Heart left ventricle (tissue), 16 donors: ENCODE measurements at regions not wholly inside any gene's neighbourhood (a gene's known extent, or its start where the extent isn't known, plus 50 kb on each side); places are given as distances from the start of the nearest gene placed in this dataset.

Experiments
- ATAC-seq, 4 donors: fragments of 200-7000 bp; cut with Tn5 transposase; one replicate each; pipeline ENCODE4 v1.9.1; 2020 to 2022; ENCODE audit warnings: moderate library complexity in 4 of 4, mild to moderate bottlenecking in 3 of 4, moderate number of reproducible peaks in 1 of 4
- DNase-seq, 5 donors: peaks; one replicate each; pipeline ENCODE4 v3.0.0-alpha.2; 2020
- H3K27ac ChIP-seq, 12 donors: fragments of 200-600 bp; sonication (generic) in 4 of 12; one replicate each; pipeline versions ENCODE4 v1.5.0 to v1.8.0; 2016 to 2022; ENCODE audit warnings: mild to moderate bottlenecking in 2 of 12
- H3K27me3 ChIP-seq, 9 donors: fragments of 200-600 bp; sonication (generic) in 2 of 9; one replicate each; pipeline versions ENCODE4 v1.5.1 to v1.8.0; 2016 to 2022; ENCODE audit warnings: mild to moderate bottlenecking in 3 of 9
- H3K36me3 ChIP-seq, 9 donors: fragments of 200-600 bp; sonication (generic) in 2 of 9; one replicate each; pipeline versions ENCODE4 v1.5.0 to v1.8.0; 2018 to 2022; ENCODE audit warnings: mild to moderate bottlenecking in 2 of 9
- H3K4me1 ChIP-seq, 12 donors: fragments of 200-600 bp; sonication (generic) in 4 of 12; one replicate each; pipeline versions ENCODE4 v1.5.0 to v1.8.0; 2016 to 2022; ENCODE audit warnings: mild to moderate bottlenecking in 3 of 12
- H3K4me3 ChIP-seq, 12 donors: fragments of 200-600 bp; sonication (generic) in 4 of 12; one replicate each; pipeline versions ENCODE4 v1.5.0 to v1.8.0; 2017 to 2022; ENCODE audit warnings: mild to moderate bottlenecking in 9 of 12, moderate library complexity in 4 of 12
- H3K9me3 ChIP-seq, 12 donors: fragments of 200-600 bp; sonication (generic) in 4 of 12; one replicate each; pipeline versions ENCODE4 v1.5.0 to v1.8.0; 2016 to 2022; ENCODE audit warnings: mild to moderate bottlenecking in 1 of 12
- CTCF ChIP-seq, 12 donors: fragments of 200-600 bp; sonication (generic) in 4 of 12; IDR thresholded peaks; one replicate each; pipeline versions ENCODE4 v1.5.0 to v1.8.0; 2018 to 2022; ENCODE audit warnings: antibody characterized with exemption in 12 of 12, mild to moderate bottlenecking in 5 of 12
- POLR2A ChIP-seq, 2 donors: fragments of 450-650 bp; IDR thresholded peaks; one replicate each; pipeline ENCODE4 v1.6.1; 2017; ENCODE audit warnings: antibody characterized with exemption in 2 of 2, mild to moderate bottlenecking in 2 of 2, moderate library complexity in 2 of 2
- WGBS, 4 donors: extraction: QIAGEN DNeasy Blood & Tissue Kit in 2 of 4; methylation state at CpG; one replicate each; pipeline versions ENCODE4 v1.1.5 to v1.1.7; 2013 to 2018; 5-methylcytosine and 5-hydroxymethylcytosine counted together
- intact Hi-C, 10 donors: fragments of 100-400 bp; cut with DNase I; formaldehyde crosslinking; loops; one replicate each; pipeline versions ENCODE4 v1.11.1 to v1.14.2; 2022
- donor health status: ischemic (EF 13 %, LVEDD 7.1; RV severe dilation, severe dysfunction).
- donor health status: healthy with polysubstance abuse.
- donor health status: DM: no; HTN: yes; CAD: no.
- donor health status: DM: no; HTN: no; CAD: no.
- donor health status: ischemic (EF 25% LVEDD 6.9; RV normal size, moderate dysfunction).
- donor health status: ischemic (EF 25% LVEDD 5.7; RV mildly dilated, moderate dysfunction).
- donor health status: healthy.
- donor health status: DM: yes; HTN: yes; CAD: no.
- donor health status: ischemic (EF 35%, LVEDD 5.7; RV mildly dilated, moderate dysfunction).
- donor health status: nonischemic (EF 11% LVEDD 7.7; RV severe dilation, severe dysfunction).
- donor health status: DM: yes; HTN: yes; CAD: no.
- donor health status: PGD.
- donor health status: ischemic (EF 29% LVEDD 5.4; RV normal size, mild dysfunction).
- donor health status: nonischemic (EF 23%, LVEDD 6.1; RV moderate dilation, normal function).

GRCh38 chr5:38725371-38725865 is 120.4 kb upstream of the OSMR start:
- DNase-seq (no peak), ATAC-seq (no peak)
- Histone ChIP-seq H3K4me3 (no peak overlapping the region), H3K36me3 (no peaks in the 10 kb centered on the region), H3K9me3 (no peaks in the 10 kb centered on the region), H3K27ac (no peak overlapping the region), H3K27me3 (no peaks in the 10 kb centered on the region), H3K4me1 (peaks cover 0 to 8% (median 0%) of the 10 kb centered on the region in 12 donors)
- TF ChIP-seq CTCF (IDR thresholded peaks at IDR 0.05) (no peak), POLR2A (IDR thresholded peaks at IDR 0.05) (no peak)
- intact Hi-C loops: no loop called here
- WGBS, 4 donors: 61 to 69% (median 62%) methylated on average over 10 of the region's 10 CpGs

- 80 to 100% (median 89%) methylated on average over 3 of the region's 3 CpGs for WGBS, 4 donors
- TF ChIP-seq POLR2A (IDR thresholded peaks at IDR 0.05): no peak
- TF ChIP-seq CTCF (IDR thresholded peaks at IDR 0.05): no peak
- no peaks in the 10 kb centered on the region for H3K27me3 ChIP-seq
- H3K27ac ChIP-seq: no peak overlapping the region
- no peak overlapping the region for H3K4me3 ChIP-seq
- H3K36me3 ChIP-seq: no peaks in the 10 kb centered on the region
- H3K9me3 ChIP-seq: no peaks in the 10 kb centered on the region
- ATAC-seq (no peak), DNase-seq (no peak)
- peaks cover 0 to 8% (median 0%) of the 10 kb centered on the region in 12 donors for H3K4me1 ChIP-seq
- intact Hi-C loops: no loop called here
Measured at GRCh38 chr5:38726279-38726678, 119.5 kb upstream of the OSMR start.

GRCh38 chr5:38728029-38728428 is 117.8 kb upstream of the OSMR start:
- DNase-seq (no peak), ATAC-seq (no peak)
- no peak overlapping the region for H3K27ac ChIP-seq
- no peaks in the 10 kb centered on the region for H3K27me3 ChIP-seq
- no peak overlapping the region for H3K4me3 ChIP-seq
- intact Hi-C loops: no loop called here
- H3K36me3 ChIP-seq: no peaks in the 10 kb centered on the region
- peaks cover 0 to 5% (median 0%) of the 10 kb centered on the region in 12 donors for H3K4me1 ChIP-seq
- TF ChIP-seq POLR2A (IDR thresholded peaks at IDR 0.05): no peak
- no peak for TF ChIP-seq CTCF (IDR thresholded peaks at IDR 0.05)
- H3K9me3 ChIP-seq: no peaks in the 10 kb centered on the region
- 73 to 92% (median 76%) methylated on average over 3 of the region's 3 CpGs for WGBS, 4 donors

- Histone ChIP-seq H3K9me3 (no peaks in the 10 kb centered on the region), H3K4me1 (no peaks in the 10 kb centered on the region), H3K27ac (no peak overlapping the region), H3K4me3 (no peak overlapping the region), H3K36me3 (no peaks in the 10 kb centered on the region), H3K27me3 (no peaks in the 10 kb centered on the region)
- no peak for ATAC-seq
- TF ChIP-seq POLR2A (IDR thresholded peaks at IDR 0.05): no peak
- TF ChIP-seq CTCF (IDR thresholded peaks at IDR 0.05): no peak
- intact Hi-C loops: no loop called here
- WGBS, 4 donors: 60 to 79% (median 66%) methylated on average over 3 to 4 of the region's 4 CpGs
- DNase-seq: no peak
Measured at GRCh38 chr5:38731461-38731860, 114.4 kb upstream of the OSMR start.
